NCI-H69 (cell line): ENCODE measurements at regions not wholly inside any gene's neighbourhood (a gene's known extent, or its start where the extent isn't known, plus 50 kb on each side); places are given as distances from the start of the nearest gene placed in this dataset.
"Not testable (repeated sequence)": the region's sequence is repeated elsewhere in the genome, so short reads cannot be mapped to it uniquely, and the experiment has no call there.

Experiments
- DNase-seq: peaks from one replicate; lab custom pipeline; 2025; lab: John Stamatoyannopoulos, UW

GRCh38 chr17:64724246-64724645 is 62.1 kb upstream of the SMURF2 start:
- not testable (repeated sequence) for DNase-seq

- DNase-seq, result no peak
Observed at GRCh38 chr17:64723781-64724180, 61.7 kb upstream of the SMURF2 start.

- DNase-seq, result not testable (repeated sequence)
Observed at GRCh38 chr17:64721556-64721955, 59.4 kb upstream of the SMURF2 start.

GRCh38 chr17:64720253-64720652 is 58.1 kb upstream of the SMURF2 start:
- not testable (repeated sequence) for DNase-seq

- DNase-seq, result not testable (repeated sequence)
Observed at GRCh38 chr17:64719517-64719916, 57.4 kb upstream of the SMURF2 start.

DNA sequence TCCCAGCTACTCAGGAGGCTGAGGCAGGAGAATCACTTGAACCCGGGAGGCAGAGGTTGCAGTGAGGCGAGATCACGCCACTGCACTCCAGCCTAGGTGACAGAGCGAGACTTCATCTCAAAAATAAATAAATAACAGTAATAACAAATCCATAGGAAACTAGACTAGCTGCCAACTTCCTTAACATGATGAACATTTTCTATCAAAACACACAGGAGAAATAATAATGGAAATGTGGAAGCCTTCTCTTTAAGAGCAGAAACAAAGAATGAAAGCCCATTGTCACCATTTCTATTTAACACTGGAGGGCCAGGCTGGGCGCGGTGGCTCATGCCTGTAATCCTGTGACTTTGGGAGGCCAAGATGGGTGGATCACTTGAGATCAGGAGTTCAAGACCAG is 56.7 kb upstream of the SMURF2 start:
- not testable (repeated sequence) for DNase-seq

- no peak for DNase-seq
Observed at GRCh38 chr17:64718058-64718457, 56.0 kb upstream of the SMURF2 start.

GRCh38 chr17:64716496-64716895 is 54.4 kb upstream of the SMURF2 start:
- not testable (repeated sequence) for DNase-seq

GRCh38 chr17:64713786-64714185 is 51.7 kb upstream of the SMURF2 start:
- not testable (repeated sequence) for DNase-seq

- DNase-seq, result not testable (repeated sequence)
Observed at GRCh38 chr17:64712557-64713351, 50.6 kb upstream of the SMURF2 start.
